Effector memory CD4-positive, alpha-beta T cell (primary cell): ENCODE measurements at regions not wholly inside any gene's neighbourhood (a gene's known extent, or its start where the extent isn't known, plus 50 kb on each side); places are given as distances from the start of the nearest gene placed in this dataset.

Experiments
- DNase-seq, 3 donors: peaks; one replicate each; pipeline ENCODE4 v3.0.0-alpha.2; 2020
- H3K27ac ChIP-seq: 2 replicates; pipeline ENCODE4 v1.7.0; 2013; ENCODE audit warnings: mild to moderate bottlenecking, low read length, moderate library complexity; ENCODE audit not compliant: insufficient read depth, poor library complexity, severe bottlenecking
- H3K27me3 ChIP-seq: replicated peaks from 2 replicates; pipeline ENCODE4 v1.7.0; 2013; ENCODE audit warnings: mild to moderate bottlenecking, low read length; ENCODE audit not compliant: insufficient read depth, control insufficient read depth, poor library complexity, severe bottlenecking
- H3K36me3 ChIP-seq: 2 replicates; pipeline ENCODE4 v1.7.0; 2013; ENCODE audit warnings: mild to moderate bottlenecking, low read length, moderate library complexity; ENCODE audit not compliant: control insufficient read depth, insufficient read depth
- H3K4me1 ChIP-seq: 2 replicates; pipeline ENCODE4 v1.7.0; 2013; ENCODE audit warnings: low read length, mild to moderate bottlenecking; ENCODE audit not compliant: control insufficient read depth, insufficient read depth, poor library complexity, severe bottlenecking
- H3K4me3 ChIP-seq: 2 replicates; pipeline ENCODE4 v1.7.0; 2013; ENCODE audit warnings: low read length, low read depth, mild to moderate bottlenecking; ENCODE audit not compliant: insufficient read depth, poor library complexity, severe bottlenecking
- H3K9me3 ChIP-seq: 2 replicates; pipeline ENCODE4 v1.7.0; 2013; ENCODE audit warnings: mild to moderate bottlenecking, low read length, moderate library complexity; ENCODE audit not compliant: control insufficient read depth

DNA sequence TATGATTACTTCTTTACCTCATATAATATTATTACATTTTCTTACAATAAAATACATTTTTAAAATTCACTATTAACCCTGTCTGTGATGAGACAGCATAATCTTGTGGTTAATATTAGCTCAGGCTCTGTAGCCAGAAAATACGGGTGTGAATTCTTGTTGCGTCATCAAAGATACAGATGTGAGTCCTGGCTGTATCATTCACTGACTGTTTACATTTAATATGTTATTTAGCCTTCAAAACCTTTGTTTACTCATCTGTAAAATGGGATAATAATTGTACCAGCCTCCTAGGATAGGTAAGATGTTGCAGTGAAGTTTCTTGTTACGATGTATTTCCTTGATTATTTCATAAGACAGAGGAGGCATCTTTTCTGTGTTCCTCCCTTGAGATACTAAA lies 184.7 kb upstream of the PRPS1L1 start:
- no peaks in the 10 kb centered on the region for H3K27me3 ChIP-seq

DNA sequence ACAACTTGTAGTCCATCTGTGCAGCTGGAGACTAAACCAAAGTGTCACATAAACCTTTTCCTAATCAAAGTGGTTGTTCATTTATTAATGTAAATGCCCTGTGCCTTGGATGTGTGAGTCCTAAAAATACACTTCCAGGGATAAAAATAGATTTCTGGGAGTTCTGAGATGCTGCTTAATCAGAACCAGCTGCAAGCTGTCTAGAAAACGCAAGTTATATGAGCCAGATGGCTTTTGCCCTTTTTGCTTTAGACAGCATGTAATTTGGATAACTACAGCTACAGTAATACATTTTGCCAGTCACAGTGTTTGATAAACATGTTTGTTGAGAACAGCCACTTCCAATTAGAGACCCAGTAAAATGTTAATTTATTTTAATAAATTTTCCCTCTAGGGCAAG lies 185.1 kb upstream of the PRPS1L1 start:
- H3K27ac ChIP-seq, result no peak overlapping the region
- H3K4me3 ChIP-seq, result no peak overlapping the region
- no peaks in the 10 kb centered on the region for H3K9me3 ChIP-seq
- DNase-seq, result no peak
- no peaks in the 10 kb centered on the region for H3K27me3 ChIP-seq
- no peaks in the 10 kb centered on the region for H3K36me3 ChIP-seq
- no peaks in the 10 kb centered on the region for H3K4me1 ChIP-seq

More for the DNA sequence above, 184.7 kb upstream of the PRPS1L1 start:
- no peak overlapping the region for H3K27ac ChIP-seq
- no peaks in the 10 kb centered on the region for H3K36me3 ChIP-seq
- no peaks in the 10 kb centered on the region for H3K4me1 ChIP-seq
- no peak for DNase-seq
- no peak overlapping the region for H3K4me3 ChIP-seq
- H3K9me3 ChIP-seq, result no peaks in the 10 kb centered on the region

DNA sequence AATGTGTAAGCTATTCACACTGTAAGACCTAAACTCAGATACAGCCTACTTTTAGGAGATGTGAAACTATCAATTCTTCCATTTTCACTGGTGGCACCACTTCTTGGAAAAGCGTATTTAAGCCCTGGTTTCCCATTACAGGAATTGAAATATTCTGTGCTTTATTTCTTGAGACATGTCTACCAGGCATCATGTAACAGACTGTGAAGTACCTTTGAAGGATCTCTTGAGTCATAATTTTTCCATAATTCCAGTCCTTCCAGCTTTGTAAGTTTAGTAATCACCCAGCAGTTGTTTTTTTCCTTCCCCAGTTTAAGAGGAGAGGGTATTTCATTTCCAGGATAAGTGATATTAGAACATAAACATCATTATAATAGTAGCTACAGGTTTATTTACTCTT lies 186.0 kb upstream of the PRPS1L1 start:
- DNase-seq, result no peak
- Histone ChIP-seq H3K27me3 (no peaks in the 10 kb centered on the region), H3K27ac (no peak overlapping the region), H3K4me3 (no peak overlapping the region), H3K9me3 (no peaks in the 10 kb centered on the region), H3K4me1 (no peaks in the 10 kb centered on the region), H3K36me3 (no peaks in the 10 kb centered on the region)

DNA sequence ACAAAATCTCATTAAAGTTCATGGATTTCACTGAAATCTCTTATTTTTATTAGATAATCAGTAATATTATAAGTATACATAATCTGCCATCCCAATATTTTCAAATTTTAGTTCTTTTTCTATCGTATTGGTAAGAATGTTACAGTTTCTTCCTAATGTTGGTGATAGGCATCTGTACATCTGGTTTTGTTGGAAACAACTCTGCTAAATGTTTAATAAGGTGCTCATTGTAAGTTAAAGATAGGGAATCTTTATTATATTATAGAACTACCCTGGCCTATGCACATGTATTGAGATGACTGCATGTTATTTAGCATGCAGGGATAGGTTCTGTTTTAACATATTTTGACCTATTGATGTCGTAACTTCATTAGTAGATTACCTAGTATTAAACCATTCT lies 188.6 kb upstream of the PRPS1L1 start:
- Histone ChIP-seq H3K9me3 (no peaks in the 10 kb centered on the region), H3K27ac (no peak overlapping the region), H3K36me3 (no peaks in the 10 kb centered on the region), H3K27me3 (no peaks in the 10 kb centered on the region), H3K4me3 (no peak overlapping the region), H3K4me1 (no peaks in the 10 kb centered on the region)
- DNase-seq, result no peak

DNA sequence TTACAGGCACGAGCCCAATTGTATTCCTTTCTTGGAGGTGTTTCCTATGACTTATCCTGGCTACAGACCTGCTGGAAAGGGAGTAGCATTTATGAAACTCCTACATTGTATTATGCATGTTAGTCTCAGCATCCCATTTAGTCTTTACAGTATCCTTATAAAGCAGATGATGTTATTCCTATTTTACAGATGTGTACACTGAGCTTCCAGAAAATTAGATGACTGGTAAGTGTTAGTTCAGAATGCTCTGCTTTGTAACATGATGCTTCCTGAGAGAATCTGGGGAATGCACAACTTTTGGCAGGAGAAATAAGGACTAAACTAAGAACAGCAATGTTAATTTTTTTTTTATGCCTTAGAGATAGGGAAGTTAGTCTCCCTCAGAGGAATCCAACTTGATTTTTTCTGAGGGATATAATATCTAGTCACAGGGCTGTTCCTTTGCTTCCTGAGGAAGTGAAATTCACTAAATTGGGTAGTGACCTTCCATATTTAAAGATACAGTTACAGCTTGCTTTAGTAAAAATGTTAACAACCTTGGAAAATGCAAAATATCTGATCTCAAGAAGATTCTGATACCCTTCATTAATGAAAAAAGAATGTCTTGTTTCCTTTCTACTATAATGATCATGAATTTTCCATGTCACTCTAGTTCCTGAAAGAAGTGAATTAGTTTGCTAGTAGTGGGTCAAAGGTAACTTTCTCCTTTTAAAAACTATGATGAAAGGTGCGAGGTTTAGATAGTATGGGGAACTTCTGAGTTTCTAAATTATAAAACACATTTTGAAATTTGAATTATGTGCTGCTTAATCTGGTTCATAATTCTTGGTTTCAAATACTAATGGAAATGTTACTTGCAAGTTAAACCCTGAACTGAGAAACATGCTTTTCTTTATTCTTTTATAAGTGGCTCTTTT lies 194.0 kb upstream of the PRPS1L1 start:
- no peaks in the 10 kb centered on the region for H3K9me3 ChIP-seq
- H3K4me1 ChIP-seq, result no peaks in the 10 kb centered on the region
- H3K36me3 ChIP-seq, result no peaks in the 10 kb centered on the region
- H3K4me3 ChIP-seq, result no peak overlapping the region
- H3K27me3 ChIP-seq, result no peaks in the 10 kb centered on the region
- no peak for DNase-seq
- H3K27ac ChIP-seq, result no peak overlapping the region

DNA sequence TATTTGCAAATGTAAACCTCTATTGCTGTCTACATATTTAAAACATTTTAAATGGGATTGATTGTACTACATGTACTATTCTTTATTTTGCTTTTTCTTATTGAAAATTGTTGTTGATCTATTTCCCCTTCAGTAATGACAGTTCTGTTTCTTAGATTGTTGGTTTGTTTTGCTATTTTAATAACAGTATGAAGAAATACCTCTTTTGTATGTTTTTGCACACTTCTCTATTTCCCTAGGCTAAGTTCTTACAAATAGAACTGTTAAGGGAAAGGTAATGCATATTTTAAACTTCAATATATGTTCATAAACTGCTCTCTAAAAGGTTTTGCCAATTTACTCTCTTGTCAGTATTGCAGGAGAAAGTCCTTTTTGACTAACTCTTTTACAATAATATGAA lies 195.0 kb upstream of the PRPS1L1 start:
- H3K27ac ChIP-seq, result no peak overlapping the region
- H3K9me3 ChIP-seq, result no peaks in the 10 kb centered on the region
- no peaks in the 10 kb centered on the region for H3K27me3 ChIP-seq
- DNase-seq, result no peak
- H3K36me3 ChIP-seq, result no peaks in the 10 kb centered on the region
- H3K4me1 ChIP-seq, result no peaks in the 10 kb centered on the region
- H3K4me3 ChIP-seq, result no peak overlapping the region

DNA sequence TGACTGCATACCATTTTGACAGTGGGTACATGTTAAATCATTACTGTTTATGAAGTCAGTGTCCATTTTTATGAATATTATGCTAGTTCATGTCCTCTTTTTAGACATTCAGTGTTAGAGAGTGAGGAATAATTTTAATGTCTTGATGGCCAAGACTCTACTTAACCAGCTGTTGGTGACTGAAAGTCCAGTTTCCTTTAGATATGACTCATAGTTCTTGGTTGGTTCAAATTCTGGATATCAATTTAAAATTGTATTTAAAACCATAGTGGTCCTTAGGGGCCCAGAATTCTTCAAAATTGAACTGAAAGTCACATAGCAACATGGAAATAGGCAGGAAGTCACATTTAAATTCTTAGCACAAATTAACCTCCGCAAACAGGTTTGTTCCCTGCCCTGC lies 196.5 kb upstream of the PRPS1L1 start:
- H3K36me3 ChIP-seq, result no peaks in the 10 kb centered on the region
- H3K4me1 ChIP-seq, result no peaks in the 10 kb centered on the region
- no peaks in the 10 kb centered on the region for H3K9me3 ChIP-seq
- no peaks in the 10 kb centered on the region for H3K27me3 ChIP-seq
- no peak overlapping the region for H3K27ac ChIP-seq
- no peak overlapping the region for H3K4me3 ChIP-seq
- no peak for DNase-seq

DNA sequence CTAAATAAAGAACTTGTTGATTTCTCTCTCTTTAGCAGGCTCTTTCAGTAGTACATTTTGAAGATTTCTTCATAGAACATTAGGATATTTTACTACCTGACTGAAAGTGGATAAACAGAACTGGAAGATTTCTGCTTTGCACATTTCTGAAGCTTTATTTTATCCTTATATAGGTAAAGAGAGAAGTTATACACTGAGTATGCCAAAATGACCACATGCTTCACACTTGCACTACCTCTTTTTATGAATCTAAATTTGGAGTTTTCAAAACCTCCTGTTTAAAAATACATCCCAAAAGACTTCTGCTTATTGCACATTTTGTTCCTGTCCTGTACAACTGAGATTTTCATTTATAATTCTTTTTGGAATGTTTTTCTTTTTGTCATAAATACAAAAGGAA lies 197.4 kb upstream of the PRPS1L1 start:
- Histone ChIP-seq H3K36me3 (no peaks in the 10 kb centered on the region), H3K27me3 (no peaks in the 10 kb centered on the region), H3K27ac (no peak overlapping the region), H3K4me3 (no peak overlapping the region), H3K9me3 (no peaks in the 10 kb centered on the region), H3K4me1 (no peaks in the 10 kb centered on the region)
- no peak for DNase-seq

DNA sequence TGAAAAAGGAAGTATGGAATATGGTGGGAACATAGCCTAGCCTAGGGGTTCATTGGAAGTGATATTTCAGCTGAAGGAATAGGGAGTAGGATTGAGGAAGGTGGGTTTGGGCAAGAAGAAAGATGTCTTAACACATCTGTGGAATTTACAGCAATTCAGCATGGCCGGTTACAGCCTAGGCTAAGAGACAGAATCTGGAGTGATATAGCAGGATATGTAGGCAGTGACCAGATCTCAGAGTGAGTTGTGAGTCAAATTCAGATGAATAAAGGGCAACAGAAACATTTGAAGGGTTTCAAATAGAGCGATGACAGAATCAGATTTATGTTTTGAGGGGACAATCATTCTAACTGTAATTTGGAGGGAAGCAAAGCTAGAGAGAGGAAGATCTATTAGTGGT lies 199.0 kb upstream of the PRPS1L1 start:
- H3K27ac ChIP-seq, result no peak overlapping the region
- no peaks in the 10 kb centered on the region for H3K9me3 ChIP-seq
- DNase-seq, result no peak
- H3K4me1 ChIP-seq, result no peaks in the 10 kb centered on the region
- H3K36me3 ChIP-seq, result no peaks in the 10 kb centered on the region
- no peak overlapping the region for H3K4me3 ChIP-seq
- H3K27me3 ChIP-seq, result no peaks in the 10 kb centered on the region

DNA sequence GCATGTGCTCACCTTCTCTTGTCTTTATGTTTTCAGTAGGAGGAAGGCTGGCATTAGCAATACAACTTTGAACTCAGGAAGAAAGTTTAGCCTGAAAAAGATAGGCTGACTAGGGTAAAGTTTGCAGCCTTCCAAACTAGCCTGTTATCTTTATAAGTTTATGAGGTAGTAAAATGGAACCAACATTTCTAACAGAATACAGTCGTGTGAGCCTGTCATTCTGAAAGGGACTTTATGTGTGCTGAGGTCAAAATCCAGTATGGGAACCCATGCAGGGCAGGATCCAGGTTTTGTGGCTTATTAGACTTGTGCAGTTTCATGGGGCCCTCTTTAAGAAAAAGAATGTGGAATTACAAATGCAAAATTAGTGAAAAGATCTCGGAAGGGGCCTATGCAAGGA lies 201.0 kb upstream of the PRPS1L1 start:
- no peak for DNase-seq
- Histone ChIP-seq H3K4me3 (no peak overlapping the region), H3K36me3 (no peaks in the 10 kb centered on the region), H3K27ac (no peak overlapping the region), H3K27me3 (no peaks in the 10 kb centered on the region), H3K4me1 (no peaks in the 10 kb centered on the region), H3K9me3 (no peaks in the 10 kb centered on the region)
